Transverse colon (tissue), 4 donors: ENCODE measurements at regions not wholly inside any gene's neighbourhood (a gene's known extent, or its start where the extent isn't known, plus 50 kb on each side); places are given as distances from the start of the nearest gene placed in this dataset.

Experiments
- DNase-seq: peaks from one replicate; pipeline ENCODE4 v3.0.0-alpha.2; 2019
- H3K27ac ChIP-seq, 4 donors: fragments of 200-600 bp; sonication (generic); 2 replicates each; pipeline ENCODE4 v1.5.1; 2016 to 2018; ENCODE audit warnings: inconsistent platforms in 4 of 4
- H3K27me3 ChIP-seq: fragments of 200-600 bp; sonication (generic); 2 replicates; pipeline ENCODE4 v1.5.1; 2017; ENCODE audit warnings: inconsistent platforms
- H3K36me3 ChIP-seq, 4 donors: fragments of 200-600 bp; sonication (generic); 2 replicates each; pipeline ENCODE4 v1.5.1; 2017 to 2019; ENCODE audit warnings: inconsistent platforms in 4 of 4
- H3K4me1 ChIP-seq, 4 donors: fragments of 200-600 bp; sonication (generic); 2 replicates each; pipeline ENCODE4 v1.5.1; 2017 to 2020; ENCODE audit warnings: inconsistent platforms in 4 of 4
- H3K4me3 ChIP-seq, 4 donors: fragments of 200-600 bp; sonication (generic); 1 replicate in 1 of 4; 2 replicates in 3 of 4; pipeline versions ENCODE4 v1.5.1 to v1.6.1; 2017 to 2019; ENCODE audit warnings: inconsistent platforms in 4 of 4
- H3K9me3 ChIP-seq, 2 donors: fragments of 200-600 bp; sonication (generic); 2 replicates each; pipeline ENCODE4 v1.5.1; 2017 to 2019; ENCODE audit warnings: inconsistent platforms in 2 of 2
- CTCF ChIP-seq, 5 experiments: fragments of 200-600 bp in 3 of 5; fragments of 450-650 bp in 2 of 5; sonication (generic) in 3 of 5; IDR thresholded peaks; 1 replicate in 2 of 5; 2 replicates in 3 of 5; pipeline ENCODE4 v1.5.1; 2016 to 2017; ENCODE audit warnings: antibody characterized with exemption in 5 of 5, inconsistent platforms in 3 of 5, mild to moderate bottlenecking in 2 of 5, moderate library complexity in 1 of 5
- EP300 ChIP-seq: sonication (generic); formaldehyde crosslinking; IDR thresholded peaks from one replicate; pipeline ENCODE4 v1.6.1; 2017; ENCODE audit warnings: antibody characterized with exemption, low read depth
- POLR2A ChIP-seq: fragments of 450-650 bp; IDR thresholded peaks from one replicate; pipeline ENCODE4 v1.6.1; 2016; ENCODE audit warnings: antibody characterized with exemption, mild to moderate bottlenecking, moderate library complexity
- POLR2AphosphoS5 ChIP-seq, 3 donors: sonication (generic); formaldehyde crosslinking; IDR thresholded peaks; one replicate each; pipeline ENCODE4 v1.6.1; 2016; ENCODE audit warnings: antibody characterized with exemption in 3 of 3
- WGBS, 2 donors: methylation state at CpG; one replicate each; pipeline ENCODE4 v1.1.5; 2018; ENCODE audit warnings: low coverage in 1 of 2; 5-methylcytosine and 5-hydroxymethylcytosine counted together
- in situ Hi-C, 4 donors: fragments of 200-750 bp; cut with MboI; loops; one replicate each; pipeline versions ENCODE4 v1.15.0 to v1.15.1; 2017; ENCODE audit warnings: low sequenced_read_pairs in 3 of 4, low pct_ligation_motif_present in 1 of 4, low pct_unique_long_range_greater_than_20kb in 1 of 4
- intact Hi-C: fragments of 100-400 bp; cut with DNase I; formaldehyde crosslinking; loops from one replicate; pipeline ENCODE4 v1.15.1; 2023; ENCODE audit warnings: low total_unique reads

DNA sequence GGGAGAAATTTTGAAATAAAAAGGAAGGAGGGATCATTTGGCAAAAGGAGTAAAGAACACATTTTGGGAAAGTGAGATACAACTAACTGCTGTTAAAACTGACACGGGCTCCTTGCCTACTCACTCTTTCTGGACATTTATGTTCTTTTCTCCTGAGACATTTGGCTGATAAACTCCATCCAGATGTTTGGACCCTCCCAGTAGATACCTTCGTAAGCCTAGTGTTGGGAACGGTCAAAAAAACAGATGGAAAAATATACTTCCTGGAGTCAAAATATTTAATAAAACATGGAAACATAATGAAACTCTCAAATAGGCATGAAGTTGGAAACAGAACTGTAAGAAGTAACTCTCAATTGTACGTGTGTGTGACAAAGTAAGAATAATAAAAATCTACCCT, 360.1 kb upstream of the RIOK2 start:
- in situ Hi-C loops (loop anchor here in 2 of 4 donors (25.0 kb wide), 2 partner anchors 1219 to 1244 kb away; partner anchors contain the start of gene RGMB (in 1 of the 2)), intact Hi-C loops (no loop called here)
- H3K9me3 ChIP-seq = no peaks in the 10 kb centered on the region
- peaks cover 0 to 15% (median 2%) of the 10 kb centered on the region in 4 donors for H3K4me1 ChIP-seq
- H3K27me3 ChIP-seq = no peaks in the 10 kb centered on the region
- H3K36me3 ChIP-seq = no peaks in the 10 kb centered on the region
- no peak overlapping the region for H3K4me3 ChIP-seq
- no peak overlapping the region for H3K27ac ChIP-seq
- DNase-seq = no peak
- 70 to 72% methylated on average over 4 of the region's 4 CpGs for WGBS, 2 donors
- TF ChIP-seq CTCF (IDR thresholded peaks at IDR 0.05) (no peak), POLR2AphosphoS5 (IDR thresholded peaks at IDR 0.05) (no peak), POLR2A (no peak), EP300 (no peak)

- no peaks in the 10 kb centered on the region for H3K9me3 ChIP-seq
- TF ChIP-seq EP300 (no peak), POLR2AphosphoS5 (IDR thresholded peaks at IDR 0.05) (no peak), CTCF (IDR thresholded peaks at IDR 0.05) (no peak), POLR2A (no peak)
- DNase-seq = no peak
- no peak overlapping the region for H3K4me3 ChIP-seq
- in situ Hi-C loops (loop anchor here in 2 of 4 donors (25.0 kb wide), 2 partner anchors 1218 to 1243 kb away; partner anchors contain the start of gene RGMB (in 1 of the 2)), intact Hi-C loops (no loop called here)
- peaks cover 0 to 20% (median 2%) of the 10 kb centered on the region in 4 donors for H3K4me1 ChIP-seq
- WGBS, 2 donors = 42 to 57% methylated on average over 3 of the region's 3 CpGs
- no peak overlapping the region for H3K27ac ChIP-seq
- H3K27me3 ChIP-seq = no peaks in the 10 kb centered on the region
- no peaks in the 10 kb centered on the region for H3K36me3 ChIP-seq
These were observed 361.2 kb upstream of the RIOK2 start for GRCh38 chr5:97544240-97544639.

DNA sequence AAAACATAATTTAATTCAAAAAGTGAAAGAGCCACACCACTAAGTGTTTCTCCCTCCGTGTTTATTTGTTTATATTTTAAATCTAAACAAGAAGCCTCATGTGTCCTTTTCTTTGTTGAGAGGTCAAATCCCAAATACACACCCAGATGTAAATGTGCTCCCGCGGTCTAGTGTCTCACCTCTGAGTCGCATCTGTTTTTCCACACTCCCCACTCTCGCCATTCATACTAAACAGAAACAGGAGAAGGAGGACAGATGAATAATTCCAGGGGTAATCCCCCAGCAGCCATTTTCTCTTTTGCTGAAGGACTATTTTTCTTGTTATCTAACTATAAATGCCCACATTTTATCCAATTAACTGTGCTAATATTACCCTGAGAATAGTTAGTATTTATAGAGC, 361.6 kb upstream of the RIOK2 start:
- Histone ChIP-seq H3K27ac (no peak overlapping the region), H3K27me3 (no peaks in the 10 kb centered on the region), H3K9me3 (no peaks in the 10 kb centered on the region), H3K4me1 (peaks cover 0 to 20% (median 2%) of the 10 kb centered on the region in 4 donors), H3K36me3 (no peaks in the 10 kb centered on the region), H3K4me3 (no peak overlapping the region)
- in situ Hi-C loops = loop anchor here in 2 of 4 donors (25.0 kb wide), 2 partner anchors 1218 to 1243 kb away; partner anchors contain the start of gene RGMB (in 1 of the 2)
- TF ChIP-seq POLR2AphosphoS5 (IDR thresholded peaks at IDR 0.05) (no peak), POLR2A (no peak), EP300 (no peak), CTCF (IDR thresholded peaks at IDR 0.05) (no peak)
- intact Hi-C loops = no loop called here
- DNase-seq = no peak
- WGBS, 2 donors = 78 to 86% methylated on average over 5 of the region's 5 CpGs

GRCh38 chr5:97545446-97545845, 362.4 kb upstream of the RIOK2 start:
- Histone ChIP-seq H3K36me3 (no peaks in the 10 kb centered on the region), H3K4me1 (peaks cover 0 to 20% (median 2%) of the 10 kb centered on the region in 4 donors), H3K27ac (no peak overlapping the region), H3K4me3 (no peak overlapping the region), H3K27me3 (no peaks in the 10 kb centered on the region), H3K9me3 (no peaks in the 10 kb centered on the region)
- no peak for DNase-seq
- in situ Hi-C loops = loop anchor here in 2 of 4 donors (25.0 kb wide), 2 partner anchors 1217 to 1242 kb away; partner anchors contain the start of gene RGMB (in 1 of the 2)
- intact Hi-C loops = no loop called here
- no peak for TF ChIP-seq POLR2A
- TF ChIP-seq EP300 = no peak
- TF ChIP-seq POLR2AphosphoS5 (IDR thresholded peaks at IDR 0.05) = no peak
- no peak for TF ChIP-seq CTCF (IDR thresholded peaks at IDR 0.05)
